ENCODE measurements at regions not wholly inside any gene's neighbourhood (a gene's known extent, or its start where the extent isn't known, plus 50 kb on each side); places are given as distances from the start of the nearest gene placed in this dataset.

- no peaks in the 10 kb centered on the region for H3K79me2 ChIP-seq (ENCODE audit: low read length)
- DNase-seq = no peak
- H3K27me3 ChIP-seq (ENCODE audit: low read length) = no peaks in the 10 kb centered on the region
- intact Hi-C loops (cut with micrococcal nuclease) = loop anchor here (2.0 kb wide), 1 partner anchor 97 kb away; no protein-coding TSS in a partner anchor
- POLR2A ChIA-PET (ENCODE audit: unreplicated experiment) = interaction anchor here (0.5 to 0.6 kb wide), 3 partner anchors 120 to 799 kb away, joined by 3 to 7 read pairs (median 5); no protein-coding TSS in a partner anchor
- 0 out of 2 replicates have a peak, but pooled peaks cover 5% of the 10 kb centered on the region for H3K9me2 ChIP-seq (replicated peaks; ENCODE audit: low read length)
- TF ChIP-seq EZH2phosphoT487 (IDR thresholded peaks at IDR 0.05; ENCODE audit: borderline replicate concordance, low read length) (no peak), EZH2 (IDR thresholded peaks at IDR 0.05; ENCODE audit: low read length, unreplicated experiment) (no peak), CTCF (conservative IDR thresholded peaks at IDR 0.05; ENCODE audit: low read depth, low read length) (no peak)
- no peaks in the 10 kb centered on the region for H4K20me1 ChIP-seq (ENCODE audit: low read length)
- H3K4me2 ChIP-seq (ENCODE audit: low read length) = no peak overlapping the region
- H3F3A ChIP-seq (ENCODE audit: low read length, unreplicated experiment) = no peaks in the 10 kb centered on the region
- no TSS peak for BruUV-seq (replicated peaks)
- CTCF ChIA-PET = interaction anchor here (0.7 kb wide), 1 partner anchor 55 kb away, joined by 4 read pairs; no protein-coding TSS in a partner anchor
- peaks cover 15% of the 10 kb centered on the region for H3K4me1 ChIP-seq (ENCODE audit: insufficient read depth, low read length)
- H2AFZ ChIP-seq (ENCODE audit: low read length) = no peak overlapping the region
- H3K9me3 ChIP-seq (ENCODE audit: low read length) = no peaks in the 10 kb centered on the region
- no peak overlapping the region for H3K4me3 ChIP-seq (ENCODE audit: low read length)
- no peak overlapping the region for H3K27ac ChIP-seq (ENCODE audit: low read length)
- no peaks in the 10 kb centered on the region for H3K36me3 ChIP-seq (ENCODE audit: low read depth, low read length)
- no peak for ATAC-seq
- H3K9ac ChIP-seq (ENCODE audit: low read length) = no peak overlapping the region
Observed at GRCh38 chr12:28771968-28772367, 377.1 kb upstream of the FAR2 start.

DNA sequence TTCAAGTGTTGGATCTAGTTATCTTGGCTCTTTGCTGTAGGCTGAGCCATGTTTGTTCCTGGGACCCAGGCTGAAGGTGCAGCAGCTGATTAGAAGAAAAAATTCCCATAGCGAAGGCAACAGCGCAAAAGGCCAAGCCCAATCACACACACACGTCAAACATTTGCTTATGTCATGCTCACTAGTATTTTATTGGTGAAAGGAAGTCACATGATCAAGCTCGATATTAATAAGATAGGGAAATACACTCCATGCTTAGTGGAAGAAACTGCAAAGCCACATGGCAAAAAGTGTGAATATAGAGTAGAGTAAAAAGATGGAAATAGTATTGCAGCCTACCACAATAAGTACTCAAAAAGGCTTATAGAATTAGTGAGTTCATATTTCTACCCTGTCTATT lies 373.5 kb upstream of the FAR2 start:
- Histone ChIP-seq H4K20me1 (ENCODE audit: low read length) (no peaks in the 10 kb centered on the region), H3K9me3 (ENCODE audit: low read length) (no peaks in the 10 kb centered on the region), H3K4me1 (ENCODE audit: insufficient read depth, low read length) (peaks cover 11% of the 10 kb centered on the region), H3K9me2 (replicated peaks; ENCODE audit: low read length) (0 out of 2 replicates have a peak, but pooled peaks cover 5% of the 10 kb centered on the region), H3K4me3 (ENCODE audit: low read length) (no peak overlapping the region), H3K27ac (ENCODE audit: low read length) (no peak overlapping the region), H2AFZ (ENCODE audit: low read length) (no peak overlapping the region), H3K79me2 (ENCODE audit: low read length) (no peaks in the 10 kb centered on the region), H3F3A (ENCODE audit: low read length, unreplicated experiment) (no peaks in the 10 kb centered on the region), H3K9ac (ENCODE audit: low read length) (no peak overlapping the region), H3K4me2 (ENCODE audit: low read length) (no peak overlapping the region), H3K36me3 (ENCODE audit: low read depth, low read length) (no peaks in the 10 kb centered on the region), H3K27me3 (ENCODE audit: low read length) (no peaks in the 10 kb centered on the region)
- intact Hi-C loops (cut with micrococcal nuclease) = no loop called here
- CTCF ChIA-PET = no interaction called here
- POLR2A ChIA-PET (ENCODE audit: unreplicated experiment) = no interaction called here
- no peak for ATAC-seq
- DNase-seq = no peak
- no peak for TF ChIP-seq CTCF (conservative IDR thresholded peaks at IDR 0.05; ENCODE audit: low read depth, low read length)
- TF ChIP-seq EZH2phosphoT487 (IDR thresholded peaks at IDR 0.05; ENCODE audit: borderline replicate concordance, low read length) = no peak
- TF ChIP-seq EZH2 (IDR thresholded peaks at IDR 0.05; ENCODE audit: low read length, unreplicated experiment) = no peak
- BruUV-seq (replicated peaks) = no TSS peak

- ChIA-PET CTCF (no interaction called here), POLR2A (ENCODE audit: unreplicated experiment) (interaction anchor here (0.6 kb wide), 1 partner anchor 17 kb away, joined by 3 read pairs; no protein-coding TSS in a partner anchor)
- H3K4me2 ChIP-seq (ENCODE audit: low read length) = no peak overlapping the region
- H3K79me2 ChIP-seq (ENCODE audit: low read length) = no peaks in the 10 kb centered on the region
- H3K9ac ChIP-seq (ENCODE audit: low read length) = no peak overlapping the region
- H3K4me1 ChIP-seq (ENCODE audit: insufficient read depth, low read length) = peaks cover 5% of the 10 kb centered on the region
- H4K20me1 ChIP-seq (ENCODE audit: low read length) = no peaks in the 10 kb centered on the region
- no peaks in the 10 kb centered on the region for H3K27me3 ChIP-seq (ENCODE audit: low read length)
- DNase-seq (no peak), ATAC-seq (no peak)
- no peaks in the 10 kb centered on the region for H3K9me3 ChIP-seq (ENCODE audit: low read length)
- intact Hi-C loops (cut with micrococcal nuclease) = no loop called here
- H3F3A ChIP-seq (ENCODE audit: low read length, unreplicated experiment) = no peaks in the 10 kb centered on the region
- BruUV-seq (replicated peaks) = no TSS peak
- no peak overlapping the region for H2AFZ ChIP-seq (ENCODE audit: low read length)
- H3K36me3 ChIP-seq (ENCODE audit: low read depth, low read length) = no peaks in the 10 kb centered on the region
- H3K27ac ChIP-seq (ENCODE audit: low read length) = no peak overlapping the region
- 0 out of 2 replicates have a peak, but pooled peaks cover 5% of the 10 kb centered on the region for H3K9me2 ChIP-seq (replicated peaks; ENCODE audit: low read length)
- TF ChIP-seq EZH2 (IDR thresholded peaks at IDR 0.05; ENCODE audit: low read length, unreplicated experiment) (no peak), CTCF (conservative IDR thresholded peaks at IDR 0.05; ENCODE audit: low read depth, low read length) (no peak)
- no peak overlapping the region for H3K4me3 ChIP-seq (ENCODE audit: low read length)
Observed at GRCh38 chr12:28776220-28776619, 372.9 kb upstream of the FAR2 start.

Data from PC-3 (cell line).